ENCODE measurements at regions not wholly inside any gene's neighbourhood (a gene's known extent, or its start where the extent isn't known, plus 50 kb on each side); places are given as distances from the start of the nearest gene placed in this dataset.

DNA sequence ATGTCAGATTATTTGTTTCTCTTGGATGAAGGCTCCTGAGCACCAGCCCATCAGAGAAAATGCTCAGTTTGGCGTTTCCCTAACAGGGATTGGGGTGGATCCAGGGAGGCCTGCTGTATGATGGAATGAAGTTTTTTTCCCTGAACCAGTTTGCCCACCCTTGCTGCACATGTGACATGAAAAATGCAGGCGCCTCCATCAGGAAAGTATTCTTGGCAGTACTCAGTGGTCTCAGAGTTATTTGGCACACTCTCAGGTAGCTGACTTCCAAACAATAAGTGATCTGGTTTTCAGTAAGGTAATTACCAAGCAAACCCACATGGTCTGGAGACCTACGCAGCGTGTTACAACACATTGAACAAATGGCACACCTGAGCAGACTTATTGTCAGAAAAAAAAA is 254.9 kb downstream of the PAX3 start:
- TF ChIP-seq, protein P1, sequence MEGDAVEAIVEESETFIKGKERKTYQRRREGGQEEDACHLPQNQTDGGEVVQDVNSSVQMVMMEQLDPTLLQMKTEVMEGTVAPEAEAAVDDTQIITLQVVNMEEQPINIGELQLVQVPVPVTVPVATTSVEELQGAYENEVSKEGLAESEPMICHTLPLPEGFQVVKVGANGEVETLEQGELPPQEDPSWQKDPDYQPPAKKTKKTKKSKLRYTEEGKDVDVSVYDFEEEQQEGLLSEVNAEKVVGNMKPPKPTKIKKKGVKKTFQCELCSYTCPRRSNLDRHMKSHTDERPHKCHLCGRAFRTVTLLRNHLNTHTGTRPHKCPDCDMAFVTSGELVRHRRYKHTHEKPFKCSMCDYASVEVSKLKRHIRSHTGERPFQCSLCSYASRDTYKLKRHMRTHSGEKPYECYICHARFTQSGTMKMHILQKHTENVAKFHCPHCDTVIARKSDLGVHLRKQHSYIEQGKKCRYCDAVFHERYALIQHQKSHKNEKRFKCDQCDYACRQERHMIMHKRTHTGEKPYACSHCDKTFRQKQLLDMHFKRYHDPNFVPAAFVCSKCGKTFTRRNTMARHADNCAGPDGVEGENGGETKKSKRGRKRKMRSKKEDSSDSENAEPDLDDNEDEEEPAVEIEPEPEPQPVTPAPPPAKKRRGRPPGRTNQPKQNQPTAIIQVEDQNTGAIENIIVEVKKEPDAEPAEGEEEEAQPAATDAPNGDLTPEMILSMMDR (conservative IDR thresholded peaks at IDR 0.05; ENCODE audit: low read depth, low read length) = no peak
- no peak for TF ChIP-seq EZH2 (IDR thresholded peaks at IDR 0.05; ENCODE audit: borderline replicate concordance, low read depth, low read length, poor library complexity, severe bottlenecking)
